GM12878 (cell line): ENCODE measurements at regions not wholly inside any gene's neighbourhood (a gene's known extent, or its start where the extent isn't known, plus 50 kb on each side); places are given as distances from the start of the nearest gene placed in this dataset.

Experiments used
- ATAC-seq: fragments of 200-7000 bp; cut with Tn5 transposase; 3 replicates; pipeline ENCODE4 v1.9.1; 2020; ENCODE audit warnings: mild to moderate bottlenecking, moderate library complexity
- BruUV-seq: library from RNA; stranded (reverse); fragments of 400-500 nt; replicated peaks from 2 replicates; lab custom pipeline; 2021; lab: Mats Ljungman, UMichigan
- CTCF ChIA-PET: fragments of 300-600 bp; sonication (Branson Sonifier 250); formaldehyde crosslinking; extraction: SDS; loops from one replicate; lab custom pipeline; 2021; ENCODE audit warnings: inconsistent platforms; lab: Yijun Ruan, JAX
- POLR2A ChIA-PET: fragments of 350-600 bp; formaldehyde crosslinking; extraction: SDS; loops from one replicate; lab custom pipeline; 2021; ENCODE audit warnings: inconsistent platforms; lab: Charles Lee
- RAD21 ChIA-PET: fragments of 300-600 bp; sonication (Branson Sonifier 250); formaldehyde crosslinking; loops from one replicate; lab custom pipeline; 2023; ENCODE audit warnings: antibody characterized with exemption; ENCODE audit not compliant: unreplicated experiment; lab: Charles Lee
- SMC1A ChIA-PET: fragments of 300-600 bp; sonication (Branson Sonifier 250); formaldehyde crosslinking; loops from one replicate; lab custom pipeline; 2023; ENCODE audit not compliant: unreplicated experiment, uncharacterized antibody; lab: Charles Lee
- DNase-seq: peaks from one replicate; pipeline ENCODE4 v3.0.0-alpha.2; 2011; ENCODE audit warnings: low read depth, low spot score
- FAIRE-seq: peaks from 3 replicates; lab custom pipeline; 2011; peaks lifted over from hg19 to GRCh38; lab: Jason Lieb, UNC
- H2AFZ ChIP-seq: 2 replicates; pipeline ENCODE4 v1.6.0; 2011; ENCODE audit warnings: low read depth, low read length, control low read depth; ENCODE audit not compliant: control insufficient read depth
- H3K27ac ChIP-seq: 2 replicates; pipeline ENCODE4 v1.5.1; 2011; ENCODE audit warnings: control low read depth; ENCODE audit not compliant: control insufficient read depth, insufficient read depth
- H3K27me3 ChIP-seq, 2 experiments: replicated peaks in 1 of 2; 2 replicates each; pipeline versions ENCODE4 v1.6.0 to v1.6.1; 2011; ENCODE audit warnings: low read length in 1 of 2; ENCODE audit not compliant: control insufficient read depth in 2 of 2, insufficient read depth in 2 of 2
- H3K36me3 ChIP-seq, 2 experiments: 2 replicates each; pipeline ENCODE4 v1.5.1; 2011; ENCODE audit warnings: low read length in 1 of 2; ENCODE audit not compliant: control insufficient read depth in 2 of 2, insufficient read depth in 2 of 2
- H3K4me1 ChIP-seq: 2 replicates; pipeline ENCODE4 v1.6.1; 2011; ENCODE audit warnings: mild to moderate bottlenecking, low read length, moderate library complexity, mixed read lengths; ENCODE audit not compliant: control insufficient read depth, insufficient read depth
- H3K4me2 ChIP-seq: 2 replicates; pipeline ENCODE4 v1.6.0; 2011; ENCODE audit warnings: control low read depth; ENCODE audit not compliant: control insufficient read depth, insufficient read depth
- H3K4me3 ChIP-seq: fragments of 200-600 bp; sonication (generic); 2 replicates; pipeline ENCODE4 v1.5.1; 2016
- H3K79me2 ChIP-seq: 2 replicates; pipeline ENCODE4 v1.6.0; 2011; ENCODE audit warnings: low read length; ENCODE audit not compliant: control insufficient read depth, insufficient read depth
- H3K9ac ChIP-seq: 2 replicates; pipeline ENCODE4 v1.8.0; 2011; ENCODE audit warnings: low read length, control low read depth, mixed read lengths; ENCODE audit not compliant: control insufficient read depth, insufficient read depth
- H3K9me3 ChIP-seq: replicated peaks from 3 replicates; pipeline ENCODE4 v1.5.1; 2011; ENCODE audit warnings: mild to moderate bottlenecking, low read length; ENCODE audit not compliant: control insufficient read depth, insufficient read depth
- H4K20me1 ChIP-seq: 2 replicates; pipeline ENCODE4 v1.6.0; 2011; ENCODE audit not compliant: control insufficient read depth, insufficient read depth
- EED ChIP-seq: sonication (generic); IDR thresholded peaks from 2 replicates; pipeline ENCODE4 v1.6.1; 2016; ENCODE audit warnings: antibody characterized with exemption, low read depth
- HDAC6 ChIP-seq: fragments of 200-600 bp; sonication (generic); IDR thresholded peaks from one replicate; pipeline ENCODE4 v1.8.0; 2017; ENCODE audit warnings: antibody characterized with exemption; ENCODE audit not compliant: unreplicated experiment
- LARP7 ChIP-seq: fragments of 450-650 bp; IDR thresholded peaks from 2 replicates; pipeline ENCODE4 v1.6.1; 2017; ENCODE audit warnings: mild to moderate bottlenecking
- NFXL1 ChIP-seq: fragments of 450-650 bp; IDR thresholded peaks from 2 replicates; pipeline ENCODE4 v1.6.1; 2017; ENCODE audit warnings: antibody characterized with exemption, mild to moderate bottlenecking, borderline replicate concordance
- NR2F1 ChIP-seq: fragments of 450-650 bp; conservative IDR thresholded peaks from 2 replicates; pipeline ENCODE4 v1.6.1; 2017; ENCODE audit warnings: mild to moderate bottlenecking
- PAX5 ChIP-seq: IDR thresholded peaks from 2 replicates; pipeline ENCODE4 v1.6.1; 2011; ENCODE audit warnings: low read depth, low read length, borderline replicate concordance
- POLR2A ChIP-seq: IDR thresholded peaks from 2 replicates; pipeline ENCODE4 v1.6.1; 2011; ENCODE audit warnings: low read depth, mild to moderate bottlenecking, low read length
- RELA ChIP-seq: fragments of 450-650 bp; IDR thresholded peaks from 2 replicates; pipeline ENCODE4 v1.8.0; 2014; ENCODE audit warnings: borderline replicate concordance; ENCODE audit not compliant: partially characterized antibody
- REST ChIP-seq: IDR thresholded peaks from 2 replicates; pipeline ENCODE4 v1.6.1; 2012; ENCODE audit warnings: mild to moderate bottlenecking, low read depth, low read length
- SREBF2 ChIP-seq: IDR thresholded peaks from 2 replicates; pipeline ENCODE4 v1.6.1; 2012; ENCODE audit warnings: mild to moderate bottlenecking, low read length
- USF2 ChIP-seq: IDR thresholded peaks from 2 replicates; pipeline ENCODE4 v1.6.1; 2011; ENCODE audit warnings: low read depth, low read length, improper control_type of control experiment, borderline replicate concordance
- WRNIP1 ChIP-seq: IDR thresholded peaks from 2 replicates; pipeline ENCODE4 v1.6.1; 2011; ENCODE audit warnings: low read depth, low read length, improper control_type of control experiment, borderline replicate concordance
- ZNF24 ChIP-seq: fragments of 450-650 bp; IDR thresholded peaks from 2 replicates; pipeline ENCODE4 v1.6.1; 2017; ENCODE audit warnings: antibody characterized with exemption, mild to moderate bottlenecking
- ZNF384 ChIP-seq: IDR thresholded peaks from 2 replicates; pipeline ENCODE4 v1.6.1; 2012; ENCODE audit warnings: low read depth, mild to moderate bottlenecking, low read length, improper control_type of control experiment, borderline replicate concordance
- WGBS: methylation state at CpG from one replicate; pipeline ENCODE4 v1.1.6; 2016; ENCODE audit warnings: low lambda C conversion rate; ENCODE audit not compliant: insufficient replicate concordance, insufficient coverage; ENCODE audit errors: missing lambda C conversion rate; 5-methylcytosine and 5-hydroxymethylcytosine counted together
- in situ Hi-C: fragments of 300-500 bp; cut with MboI; formaldehyde crosslinking; loops from 9 replicates; pipeline ENCODE4 v1.14.3; 2018; ENCODE audit warnings: mixed read lengths
- intact Hi-C: fragments of 100-400 bp; cut with micrococcal nuclease; formaldehyde crosslinking; loops from one replicate; pipeline ENCODE4 v1.14.2; 2022; ENCODE audit not compliant: unreplicated experiment

GRCh38 chr19:41501854-41502253 lies 58.9 kb downstream of the ERICH4 start (continued):
- no peak for TF ChIP-seq RELA

- Histone ChIP-seq H3K4me1 (peaks cover 3% of the 10 kb centered on the region; the same call in 1 of the 2 replicates), H3K27me3 (no peaks in the 10 kb centered on the region; a peak in 1 of 4 replicates), H2AFZ (no peak overlapping the region), H3K4me2 (no peak overlapping the region)
- DNase-seq: no peak
- BruUV-seq: no TSS peak
- TF ChIP-seq WRNIP1: no peak
- no peak for TF ChIP-seq NR2F1
- no peak for TF ChIP-seq RELA
- TF ChIP-seq SREBF2: no peak
- no peak for TF ChIP-seq HDAC6
- TF ChIP-seq PAX5: no peak
- TF ChIP-seq EED: no peak
- no peak for TF ChIP-seq ZNF384
- TF ChIP-seq NFXL1: no peak
- TF ChIP-seq REST: no peak
- no peak for TF ChIP-seq ZNF24
- no peak for TF ChIP-seq POLR2A
- TF ChIP-seq LARP7: no peak
- no peak for TF ChIP-seq USF2
- TF ChIP-seq, all 136 proteins: peak for 0
- Histone ChIP-seq H3K36me3 (no peaks in the 10 kb centered on the region), H3K9ac (no peak overlapping the region), H4K20me1 (no peaks in the 10 kb centered on the region), H3K9me3 (peaks cover 2% of the 10 kb centered on the region), H3K79me2 (no peaks in the 10 kb centered on the region), H3K27ac (no peak overlapping the region), H3K4me3 (no peak overlapping the region)
- 53% methylated on average over 13 of the region's 13 CpGs for WGBS
- RAD21 ChIA-PET: no interaction called here
- ATAC-seq (no peak), FAIRE-seq (no peak)
- in situ Hi-C loops (no loop called here), intact Hi-C loops (no loop called here)
- CTCF ChIA-PET: no interaction called here
- POLR2A ChIA-PET: no interaction called here
- SMC1A ChIA-PET: no interaction called here
Measured at GRCh38 chr19:41505105-41505504, 62.1 kb downstream of the ERICH4 start.
